Spleen (tissue), 7 donors: ENCODE measurements at regions not wholly inside any gene's neighbourhood (a gene's known extent, or its start where the extent isn't known, plus 50 kb on each side); places are given as distances from the start of the nearest gene placed in this dataset.

ENCODE experiments used
- CTCF ChIP-seq, 11 experiments: fragments of 200-600 bp in 7 of 11; fragments of 450-650 bp in 4 of 11; sonication (generic) in 4 of 11; IDR thresholded peaks in 8 of 11; conservative IDR thresholded peaks in 3 of 11; 1 replicate in 7 of 11; 2 replicates in 4 of 11; pipeline versions ENCODE4 v1.4.0 to v1.8.0; 2016 to 2021; ENCODE audit warnings: antibody characterized with exemption in 11 of 11, inconsistent platforms in 4 of 11, mild to moderate bottlenecking in 1 of 11
- POLR2A ChIP-seq, 3 donors: fragments of 450-650 bp; IDR thresholded peaks; one replicate each; pipeline ENCODE4 v1.5.1; 2017; ENCODE audit warnings: antibody characterized with exemption in 3 of 3, mild to moderate bottlenecking in 1 of 3
- POLR2AphosphoS5 ChIP-seq, 3 donors: sonication (generic); formaldehyde crosslinking; IDR thresholded peaks; one replicate each; pipeline ENCODE4 v1.5.1; 2017; ENCODE audit warnings: antibody characterized with exemption in 3 of 3
- donor health status: DM: no; HTN: no; CAD: no; lungs with moderate emphysema.
- donor health status: DM: no; HTN: no; CAD: no.
- donor health status: DM: no; HTN: no; CAD: no.

DNA sequence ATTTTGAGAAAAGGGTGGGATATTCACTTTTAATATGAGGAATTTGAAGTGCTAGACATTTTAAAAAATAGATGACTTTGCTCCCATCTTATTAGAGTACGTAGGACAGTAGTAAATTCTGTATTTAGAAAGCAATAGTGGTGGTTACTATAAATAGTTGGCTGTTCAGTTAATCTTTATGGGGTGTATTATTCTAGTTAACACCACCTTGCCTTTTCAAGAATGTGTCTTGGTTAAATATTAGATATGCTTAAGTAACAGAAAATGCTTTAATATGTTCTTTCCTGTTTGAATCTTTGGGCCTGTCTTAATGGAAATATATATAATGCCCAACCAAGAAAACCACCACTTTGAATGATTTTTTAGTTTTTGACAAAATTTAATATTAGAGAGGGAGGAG, 608.7 kb upstream of the FAM174A start:
- no peak for TF ChIP-seq POLR2A (IDR thresholded peaks at IDR 0.05)
- no peak for TF ChIP-seq CTCF (IDR thresholded peaks at IDR 0.05 in 8 of 11, conservative IDR thresholded peaks at IDR 0.05 in 3 of 11)
- TF ChIP-seq POLR2AphosphoS5 (IDR thresholded peaks at IDR 0.05): no peak
